Fibroblast of lung (primary cell): ENCODE measurements at regions not wholly inside any gene's neighbourhood (a gene's known extent, or its start where the extent isn't known, plus 50 kb on each side); places are given as distances from the start of the nearest gene placed in this dataset.

Source experiments
- EZH2 ChIP-seq: IDR thresholded peaks from 2 replicates; pipeline ENCODE4 v1.5.1; 2012; ENCODE audit warnings: low read length, control low read depth, mild to moderate bottlenecking; ENCODE audit errors: missing control alignments
- TF ChIP-seq, protein P1 (sequence below), 2 donors: IDR thresholded peaks in 1 of 2; conservative IDR thresholded peaks in 1 of 2; 1 replicate in 1 of 2; 2 replicates in 1 of 2; pipeline ENCODE4 v1.5.1; 2011 to 2012; ENCODE audit warnings: low read length in 2 of 2, control low read depth in 1 of 2, inconsistent platforms in 1 of 2, low read depth in 1 of 2, mild to moderate bottlenecking in 1 of 2

DNA sequence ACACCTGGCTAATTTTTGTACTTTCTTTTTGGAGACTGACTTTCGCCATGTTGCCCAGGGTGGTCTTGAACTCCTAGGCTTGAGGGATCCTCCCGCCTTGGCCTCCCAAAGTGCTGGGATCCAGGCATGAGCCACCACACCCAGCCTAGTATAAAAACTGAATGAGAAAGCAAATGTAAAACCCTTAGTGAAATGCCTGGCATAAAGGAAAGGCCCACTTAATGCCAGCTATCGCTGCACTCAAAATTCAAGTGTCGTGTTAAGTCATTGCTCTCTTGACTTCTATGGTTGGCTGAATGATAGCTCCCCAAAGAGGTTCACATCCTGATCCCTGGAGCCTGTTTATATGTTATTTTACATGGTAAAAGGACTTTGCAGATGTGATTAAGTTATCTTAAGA is 54.4 kb upstream of the PNRC1 start:
- TF ChIP-seq, protein P1, sequence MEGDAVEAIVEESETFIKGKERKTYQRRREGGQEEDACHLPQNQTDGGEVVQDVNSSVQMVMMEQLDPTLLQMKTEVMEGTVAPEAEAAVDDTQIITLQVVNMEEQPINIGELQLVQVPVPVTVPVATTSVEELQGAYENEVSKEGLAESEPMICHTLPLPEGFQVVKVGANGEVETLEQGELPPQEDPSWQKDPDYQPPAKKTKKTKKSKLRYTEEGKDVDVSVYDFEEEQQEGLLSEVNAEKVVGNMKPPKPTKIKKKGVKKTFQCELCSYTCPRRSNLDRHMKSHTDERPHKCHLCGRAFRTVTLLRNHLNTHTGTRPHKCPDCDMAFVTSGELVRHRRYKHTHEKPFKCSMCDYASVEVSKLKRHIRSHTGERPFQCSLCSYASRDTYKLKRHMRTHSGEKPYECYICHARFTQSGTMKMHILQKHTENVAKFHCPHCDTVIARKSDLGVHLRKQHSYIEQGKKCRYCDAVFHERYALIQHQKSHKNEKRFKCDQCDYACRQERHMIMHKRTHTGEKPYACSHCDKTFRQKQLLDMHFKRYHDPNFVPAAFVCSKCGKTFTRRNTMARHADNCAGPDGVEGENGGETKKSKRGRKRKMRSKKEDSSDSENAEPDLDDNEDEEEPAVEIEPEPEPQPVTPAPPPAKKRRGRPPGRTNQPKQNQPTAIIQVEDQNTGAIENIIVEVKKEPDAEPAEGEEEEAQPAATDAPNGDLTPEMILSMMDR (conservative IDR thresholded peaks at IDR 0.05 in 1 of 2, IDR thresholded peaks at IDR 0.05 in 1 of 2; ENCODE audit: low read depth in 1 of 2, low read length in 2 of 2): no peak
- TF ChIP-seq EZH2: no peak
